ENCODE measurements at regions not wholly inside any gene's neighbourhood (a gene's known extent, or its start where the extent isn't known, plus 50 kb on each side); places are given as distances from the start of the nearest gene placed in this dataset.
"Not testable (repeated sequence)": the region's sequence is repeated elsewhere in the genome, so short reads cannot be mapped to it uniquely, and the experiment has no call there.

DNA sequence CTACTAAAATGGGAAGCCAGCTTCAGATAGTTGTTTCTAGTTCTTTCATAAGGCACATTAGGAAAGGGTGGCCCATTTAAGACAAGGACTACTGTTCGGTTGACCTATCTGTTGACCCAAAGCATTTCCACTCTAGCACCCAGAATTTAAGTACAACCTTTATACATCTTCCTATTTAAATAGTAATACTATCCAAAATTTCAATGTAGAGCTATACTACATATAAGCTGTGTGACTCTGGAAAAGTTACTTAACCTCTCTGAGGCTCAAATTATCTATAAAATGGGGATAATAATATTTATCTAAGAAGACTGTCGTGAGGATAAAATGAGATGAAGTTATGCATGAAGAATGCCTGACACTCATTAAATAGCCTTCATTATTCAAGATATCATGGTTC lies 82.0 kb upstream of the TMEM164 start:
- H3K9me3 ChIP-seq: no peaks in the 10 kb centered on the region
- no peak overlapping the region for H3K27ac ChIP-seq
- no peaks in the 10 kb centered on the region for H3K27me3 ChIP-seq
- intact Hi-C loops (cut with DNase I; ENCODE audit: low total_unique reads): no loop called here
- ATAC-seq (no peak), DNase-seq (no peak)
- peaks cover under 1 to 6% of the 10 kb centered on the region in 2 donors for H3K4me1 ChIP-seq
- no peak for TF ChIP-seq POLR2A (IDR thresholded peaks at IDR 0.05)
- TF ChIP-seq, protein P1, sequence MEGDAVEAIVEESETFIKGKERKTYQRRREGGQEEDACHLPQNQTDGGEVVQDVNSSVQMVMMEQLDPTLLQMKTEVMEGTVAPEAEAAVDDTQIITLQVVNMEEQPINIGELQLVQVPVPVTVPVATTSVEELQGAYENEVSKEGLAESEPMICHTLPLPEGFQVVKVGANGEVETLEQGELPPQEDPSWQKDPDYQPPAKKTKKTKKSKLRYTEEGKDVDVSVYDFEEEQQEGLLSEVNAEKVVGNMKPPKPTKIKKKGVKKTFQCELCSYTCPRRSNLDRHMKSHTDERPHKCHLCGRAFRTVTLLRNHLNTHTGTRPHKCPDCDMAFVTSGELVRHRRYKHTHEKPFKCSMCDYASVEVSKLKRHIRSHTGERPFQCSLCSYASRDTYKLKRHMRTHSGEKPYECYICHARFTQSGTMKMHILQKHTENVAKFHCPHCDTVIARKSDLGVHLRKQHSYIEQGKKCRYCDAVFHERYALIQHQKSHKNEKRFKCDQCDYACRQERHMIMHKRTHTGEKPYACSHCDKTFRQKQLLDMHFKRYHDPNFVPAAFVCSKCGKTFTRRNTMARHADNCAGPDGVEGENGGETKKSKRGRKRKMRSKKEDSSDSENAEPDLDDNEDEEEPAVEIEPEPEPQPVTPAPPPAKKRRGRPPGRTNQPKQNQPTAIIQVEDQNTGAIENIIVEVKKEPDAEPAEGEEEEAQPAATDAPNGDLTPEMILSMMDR (IDR thresholded peaks at IDR 0.05 in 4 of 5, conservative IDR thresholded peaks at IDR 0.05 in 1 of 5): no peak
- H3K4me3 ChIP-seq: no peak overlapping the region
- no peaks in the 10 kb centered on the region for H3K36me3 ChIP-seq
- in situ Hi-C loops (cut with MboI; ENCODE audit: low sequenced_read_pairs in 4 of 4): loop anchor here (25.0 kb wide), 2 partner anchors 216 to 491 kb away; no protein-coding TSS in a partner anchor

- TF ChIP-seq POLR2A (IDR thresholded peaks at IDR 0.05): no peak
- TF ChIP-seq, protein P1 (IDR thresholded peaks at IDR 0.05 in 4 of 5, conservative IDR thresholded peaks at IDR 0.05 in 1 of 5): no peak
- DNase-seq: no peak
- no peaks in the 10 kb centered on the region for H3K27me3 ChIP-seq
- no peak overlapping the region for H3K4me3 ChIP-seq
- peaks cover 12 to 19% of the 10 kb centered on the region in 2 donors for H3K4me1 ChIP-seq
- in situ Hi-C loops (cut with MboI; ENCODE audit: low sequenced_read_pairs in 4 of 4) (loop anchor here (25.0 kb wide), 2 partner anchors 215 to 490 kb away; no protein-coding TSS in a partner anchor), intact Hi-C loops (cut with DNase I; ENCODE audit: low total_unique reads) (no loop called here)
- H3K27ac ChIP-seq: no peak overlapping the region
- H3K36me3 ChIP-seq: no peaks in the 10 kb centered on the region
- no peak for ATAC-seq
- no peaks in the 10 kb centered on the region for H3K9me3 ChIP-seq
Measured at GRCh38 chrX:109922190-109922589, 80.7 kb upstream of the TMEM164 start.

- in situ Hi-C loops (cut with MboI; ENCODE audit: low sequenced_read_pairs in 4 of 4); H3K27me3 ChIP-seq; H3K9me3 ChIP-seq; H3K4me3 ChIP-seq; ATAC-seq; H3K36me3 ChIP-seq; DNase-seq: not testable (repeated sequence)
- Histone ChIP-seq H3K27ac (peak overlapping the region; percentile 88 to 91 (median 90)), H3K4me1 (peaks cover 21 to 31% of the 10 kb centered on the region in 2 donors)
- intact Hi-C loops (cut with DNase I; ENCODE audit: low total_unique reads): loop anchor here (5.0 kb wide), 1 partner anchor 217 kb away; no protein-coding TSS in a partner anchor
Measured at GRCh38 chrX:109925003-109925402, 77.9 kb upstream of the TMEM164 start.

DNA sequence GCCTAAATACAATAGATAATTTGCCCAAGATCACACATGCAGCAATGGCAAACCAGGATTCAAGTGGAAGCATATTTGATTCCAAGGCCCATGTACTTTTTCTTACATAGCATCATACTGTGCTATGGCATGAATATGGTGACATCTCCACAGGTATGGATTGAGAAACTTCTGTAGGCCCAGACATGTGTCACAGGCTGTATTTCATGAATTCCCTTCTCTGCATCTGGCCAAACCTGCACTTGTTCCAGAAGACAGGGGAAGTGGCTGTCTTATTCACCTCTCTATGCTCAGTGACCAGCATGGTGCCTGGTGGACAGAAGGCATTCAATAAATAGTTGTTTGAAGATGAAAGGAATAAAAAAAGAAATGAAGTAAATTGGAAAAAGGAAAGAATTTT lies 77.3 kb upstream of the TMEM164 start:
- in situ Hi-C loops (cut with MboI; ENCODE audit: low sequenced_read_pairs in 4 of 4) (no loop called here), intact Hi-C loops (cut with DNase I; ENCODE audit: low total_unique reads) (loop anchor here (2.0 to 5.0 kb wide), 2 partner anchors 79 to 217 kb away; no protein-coding TSS in a partner anchor)
- no peaks in the 10 kb centered on the region for H3K27me3 ChIP-seq
- TF ChIP-seq, protein P1 (IDR thresholded peaks at IDR 0.05 in 4 of 5, conservative IDR thresholded peaks at IDR 0.05 in 1 of 5): no peak
- TF ChIP-seq POLR2A (IDR thresholded peaks at IDR 0.05): no peak
- no peak overlapping the region for H3K4me3 ChIP-seq
- no peaks in the 10 kb centered on the region for H3K9me3 ChIP-seq
- peaks cover 21 to 31% of the 10 kb centered on the region in 2 donors for H3K4me1 ChIP-seq
- H3K27ac ChIP-seq: peak overlapping the region; percentile 88 to 91 (median 90)
- DNase-seq: no peak
- ATAC-seq: no peak
- no peaks in the 10 kb centered on the region for H3K36me3 ChIP-seq

GRCh38 chrX:109926118-109926517 lies 76.8 kb upstream of the TMEM164 start:
- Histone ChIP-seq H3K27ac (peak overlapping the region; percentile 88 to 91 (median 90)), H3K9me3 (no peaks in the 10 kb centered on the region), H3K4me3 (no peak overlapping the region), H3K4me1 (peaks cover 21 to 31% of the 10 kb centered on the region in 2 donors), H3K27me3 (no peaks in the 10 kb centered on the region), H3K36me3 (no peaks in the 10 kb centered on the region)
- peak; percentile 12 to 47 for DNase-seq
- in situ Hi-C loops (cut with MboI; ENCODE audit: low sequenced_read_pairs in 4 of 4): no loop called here
- ATAC-seq: peak; percentile 64 to 73
- TF ChIP-seq, protein P1 (IDR thresholded peaks at IDR 0.05 in 4 of 5, conservative IDR thresholded peaks at IDR 0.05 in 1 of 5): no peak
- no peak for TF ChIP-seq POLR2A (IDR thresholded peaks at IDR 0.05)
- intact Hi-C loops (cut with DNase I; ENCODE audit: low total_unique reads): loop anchor here (2.0 to 5.0 kb wide), 2 partner anchors 79 to 216 kb away; no protein-coding TSS in a partner anchor
